Glutamatergic neuron (in vitro differentiated cells): ENCODE measurements at regions not wholly inside any gene's neighbourhood (a gene's known extent, or its start where the extent isn't known, plus 50 kb on each side); places are given as distances from the start of the nearest gene placed in this dataset.
"Not testable (repeated sequence)": the region's sequence is repeated elsewhere in the genome, so short reads cannot be mapped to it uniquely, and the experiment has no call there.

Experiments used
- DNase-seq: peaks from one replicate; pipeline ENCODE4 v3.0.0; 2022
- H3K27ac Mint-ChIP-seq: one replicate; pipeline ENCODE4 v1.8.0; 2020; ENCODE audit warnings: mild to moderate bottlenecking, mixed read lengths, inconsistent platforms; ENCODE audit not compliant: unreplicated experiment
- H3K27me3 Mint-ChIP-seq: one replicate; pipeline ENCODE4 v1.8.0; 2020; ENCODE audit warnings: mild to moderate bottlenecking, moderate library complexity, mixed read lengths, inconsistent platforms; ENCODE audit not compliant: unreplicated experiment
- H3K36me3 Mint-ChIP-seq: one replicate; pipeline ENCODE4 v1.8.0; 2020; ENCODE audit warnings: mild to moderate bottlenecking, mixed read lengths, inconsistent platforms; ENCODE audit not compliant: unreplicated experiment
- H3K4me1 Mint-ChIP-seq: one replicate; pipeline ENCODE4 v1.8.0; 2020; ENCODE audit warnings: mild to moderate bottlenecking, low read depth, mixed read lengths, inconsistent platforms; ENCODE audit not compliant: unreplicated experiment
- H3K4me3 Mint-ChIP-seq: one replicate; pipeline ENCODE4 v1.8.0; 2020; ENCODE audit warnings: mild to moderate bottlenecking, mixed read lengths, inconsistent platforms; ENCODE audit not compliant: unreplicated experiment
- H3K9me3 Mint-ChIP-seq: one replicate; pipeline ENCODE4 v1.8.0; 2020; ENCODE audit warnings: mild to moderate bottlenecking, moderate library complexity, mixed read lengths, inconsistent platforms; ENCODE audit not compliant: unreplicated experiment
- CTCF ChIP-seq: fragments of 200-600 bp; sonication (generic); IDR thresholded peaks from one replicate; pipeline ENCODE4 v1.5.0; 2021; ENCODE audit not compliant: partially characterized antibody, unreplicated experiment

- not testable (repeated sequence) for DNase-seq, H3K27ac Mint-ChIP-seq, H3K4me3 Mint-ChIP-seq, H3K4me1 Mint-ChIP-seq, H3K36me3 Mint-ChIP-seq, H3K9me3 Mint-ChIP-seq, H3K27me3 Mint-ChIP-seq
These were observed 53.1 kb upstream of the TMEM252 start for GRCh38 chr9:68593760-68594159.

GRCh38 chr9:68595868-68596267, 55.2 kb upstream of the TMEM252 start:
- no peak overlapping the region for H3K27ac Mint-ChIP-seq
- no peaks in the 10 kb centered on the region for H3K4me1 Mint-ChIP-seq
- H3K27me3 Mint-ChIP-seq = no peaks in the 10 kb centered on the region
- H3K4me3 Mint-ChIP-seq = no peak overlapping the region
- no peaks in the 10 kb centered on the region for H3K9me3 Mint-ChIP-seq
- H3K36me3 Mint-ChIP-seq = no peaks in the 10 kb centered on the region
- no peak for TF ChIP-seq CTCF
- no peak for DNase-seq

- Mint-ChIP-seq H3K4me3 (no peak overlapping the region), H3K27ac (no peak overlapping the region), H3K27me3 (no peaks in the 10 kb centered on the region), H3K9me3 (no peaks in the 10 kb centered on the region), H3K4me1 (no peaks in the 10 kb centered on the region), H3K36me3 (no peaks in the 10 kb centered on the region)
- DNase-seq = no peak
- TF ChIP-seq CTCF = no peak
These were observed 56.8 kb upstream of the TMEM252 start for GRCh38 chr9:68597362-68597997.

GRCh38 chr9:68599826-68600225, 59.1 kb upstream of the TMEM252 start:
- H3K4me1 Mint-ChIP-seq = no peaks in the 10 kb centered on the region
- no peak overlapping the region for H3K27ac Mint-ChIP-seq
- DNase-seq = no peak
- no peaks in the 10 kb centered on the region for H3K36me3 Mint-ChIP-seq
- TF ChIP-seq CTCF = no peak
- H3K4me3 Mint-ChIP-seq = no peak overlapping the region
- no peaks in the 10 kb centered on the region for H3K27me3 Mint-ChIP-seq
- no peaks in the 10 kb centered on the region for H3K9me3 Mint-ChIP-seq

GRCh38 chr9:68601081-68601480, 60.4 kb upstream of the TMEM252 start:
- Mint-ChIP-seq H3K4me1 (no peaks in the 10 kb centered on the region), H3K4me3 (no peak overlapping the region), H3K36me3 (no peaks in the 10 kb centered on the region), H3K27me3 (no peaks in the 10 kb centered on the region), H3K9me3 (no peaks in the 10 kb centered on the region), H3K27ac (no peak overlapping the region)
- no peak for TF ChIP-seq CTCF
- DNase-seq = no peak

- H3K4me3 Mint-ChIP-seq = no peak overlapping the region
- DNase-seq = no peak
- H3K27me3 Mint-ChIP-seq = no peaks in the 10 kb centered on the region
- no peaks in the 10 kb centered on the region for H3K36me3 Mint-ChIP-seq
- no peaks in the 10 kb centered on the region for H3K4me1 Mint-ChIP-seq
- no peak overlapping the region for H3K27ac Mint-ChIP-seq
- no peak for TF ChIP-seq CTCF
- no peaks in the 10 kb centered on the region for H3K9me3 Mint-ChIP-seq
These were observed 62.7 kb upstream of the TMEM252 start for GRCh38 chr9:68603371-68603770.
